ENCODE measurements at regions not wholly inside any gene's neighbourhood (a gene's known extent, or its start where the extent isn't known, plus 50 kb on each side); places are given as distances from the start of the nearest gene placed in this dataset.

DNA sequence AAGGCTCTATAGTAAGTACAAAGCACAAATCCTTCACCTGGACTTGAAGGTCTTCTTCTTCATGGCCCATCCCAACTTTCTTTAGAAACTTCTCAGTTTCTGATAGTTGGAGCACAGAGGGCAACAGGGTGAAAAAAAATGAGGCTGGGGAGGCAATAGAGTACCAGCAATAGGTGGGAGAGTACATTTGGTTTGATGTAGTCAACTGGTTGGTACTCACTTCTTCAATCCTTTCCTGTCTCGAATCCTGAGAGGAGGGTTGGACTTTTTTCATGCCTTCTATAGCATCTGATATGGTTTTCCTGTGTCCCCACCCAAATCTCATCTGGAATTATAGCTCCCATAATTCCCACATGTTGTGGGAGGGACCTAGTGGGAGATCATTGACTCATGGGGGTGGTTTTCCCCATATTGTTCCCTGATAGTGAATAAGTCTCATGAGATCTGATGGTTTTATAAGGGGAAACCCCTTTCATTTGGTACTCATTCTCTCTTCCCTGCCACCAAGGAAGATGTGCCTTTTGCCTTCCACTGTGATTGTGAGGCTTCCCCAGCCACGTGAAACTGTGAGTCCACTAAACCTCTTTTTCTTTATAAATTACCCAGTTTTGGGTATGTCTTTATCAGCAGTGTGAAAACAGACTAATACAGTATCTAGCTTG is 75.9 kb upstream of the LCLAT1 start:
- no peak overlapping the region for H3K9ac ChIP-seq (ENCODE audit: insufficient read depth, low read length)
- H3K27me3 ChIP-seq (ENCODE audit: control insufficient read depth, insufficient read depth, low read length): no peaks in the 10 kb centered on the region
- DNase-seq (ENCODE audit: low read depth in 2 of 2): no peak
- H3K4me3 ChIP-seq (replicated peaks in 1 of 4; ENCODE audit: control extremely low read depth in 1 of 4, insufficient read depth in 1 of 4, low read depth in 3 of 4, low read length in 4 of 4): no peak overlapping the region
- H3K27ac ChIP-seq (ENCODE audit: insufficient read depth, low read length): no peak overlapping the region
- H2AFZ ChIP-seq (ENCODE audit: low read length): no peak overlapping the region
- no peaks in the 10 kb centered on the region for H3K36me3 ChIP-seq (ENCODE audit: control insufficient read depth, insufficient read depth, low read length)
- no peaks in the 10 kb centered on the region for H4K20me1 ChIP-seq (ENCODE audit: control insufficient read depth, extremely low read depth, insufficient read depth, low read length)
- no peaks in the 10 kb centered on the region for H3K9me3 ChIP-seq (ENCODE audit: control insufficient read depth, insufficient read depth, low read depth, low read length)
- H3K4me1 ChIP-seq (ENCODE audit: control insufficient read depth, extremely low read depth, insufficient read depth, low read length): peaks cover 26% of the 10 kb centered on the region
- H3K79me2 ChIP-seq (ENCODE audit: control insufficient read depth, insufficient read depth, low read length): no peaks in the 10 kb centered on the region
- no peak overlapping the region for H3K4me2 ChIP-seq (ENCODE audit: extremely low read depth, insufficient read depth, low read length)
- TF ChIP-seq, protein P1, sequence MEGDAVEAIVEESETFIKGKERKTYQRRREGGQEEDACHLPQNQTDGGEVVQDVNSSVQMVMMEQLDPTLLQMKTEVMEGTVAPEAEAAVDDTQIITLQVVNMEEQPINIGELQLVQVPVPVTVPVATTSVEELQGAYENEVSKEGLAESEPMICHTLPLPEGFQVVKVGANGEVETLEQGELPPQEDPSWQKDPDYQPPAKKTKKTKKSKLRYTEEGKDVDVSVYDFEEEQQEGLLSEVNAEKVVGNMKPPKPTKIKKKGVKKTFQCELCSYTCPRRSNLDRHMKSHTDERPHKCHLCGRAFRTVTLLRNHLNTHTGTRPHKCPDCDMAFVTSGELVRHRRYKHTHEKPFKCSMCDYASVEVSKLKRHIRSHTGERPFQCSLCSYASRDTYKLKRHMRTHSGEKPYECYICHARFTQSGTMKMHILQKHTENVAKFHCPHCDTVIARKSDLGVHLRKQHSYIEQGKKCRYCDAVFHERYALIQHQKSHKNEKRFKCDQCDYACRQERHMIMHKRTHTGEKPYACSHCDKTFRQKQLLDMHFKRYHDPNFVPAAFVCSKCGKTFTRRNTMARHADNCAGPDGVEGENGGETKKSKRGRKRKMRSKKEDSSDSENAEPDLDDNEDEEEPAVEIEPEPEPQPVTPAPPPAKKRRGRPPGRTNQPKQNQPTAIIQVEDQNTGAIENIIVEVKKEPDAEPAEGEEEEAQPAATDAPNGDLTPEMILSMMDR (conservative IDR thresholded peaks at IDR 0.05 in 1 of 2, IDR thresholded peaks at IDR 0.05 in 1 of 2; ENCODE audit: low read depth in 1 of 2, low read length in 2 of 2): no peak
- no peak for TF ChIP-seq EZH2 (IDR thresholded peaks at IDR 0.05; ENCODE audit: low read length, missing control alignments)

DNA sequence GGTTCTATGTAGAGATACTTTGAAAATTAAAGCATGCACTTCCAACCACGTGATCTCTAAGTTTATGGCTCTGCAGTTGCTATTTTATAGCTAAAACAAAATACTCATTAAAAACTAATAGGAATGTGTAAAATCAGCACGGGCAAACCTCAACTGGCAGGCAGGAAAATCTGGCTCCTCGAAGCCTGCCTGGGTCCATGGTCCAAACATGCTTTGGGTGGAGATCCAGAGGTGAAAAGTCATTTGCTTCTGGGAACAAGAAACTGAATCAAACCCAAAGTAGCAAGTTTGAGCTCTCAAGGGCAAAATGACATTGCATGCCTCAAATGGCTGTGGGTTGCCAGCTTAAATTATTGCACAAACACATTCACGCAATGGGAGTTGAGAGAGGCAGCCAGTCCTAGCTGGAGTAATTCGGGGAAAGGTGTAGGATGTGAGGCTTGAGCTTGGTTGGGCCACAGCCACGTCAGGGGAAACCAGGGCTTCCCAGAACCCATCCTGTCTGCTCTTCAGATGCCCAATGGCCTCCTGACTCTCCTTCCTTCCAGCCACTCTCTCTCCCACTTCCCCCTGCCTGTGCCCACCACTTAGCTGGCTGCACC is 75.2 kb upstream of the LCLAT1 start:
- H3K9ac ChIP-seq (ENCODE audit: insufficient read depth, low read length): no peak overlapping the region
- no peak overlapping the region for H3K4me2 ChIP-seq (ENCODE audit: extremely low read depth, insufficient read depth, low read length)

DNA sequence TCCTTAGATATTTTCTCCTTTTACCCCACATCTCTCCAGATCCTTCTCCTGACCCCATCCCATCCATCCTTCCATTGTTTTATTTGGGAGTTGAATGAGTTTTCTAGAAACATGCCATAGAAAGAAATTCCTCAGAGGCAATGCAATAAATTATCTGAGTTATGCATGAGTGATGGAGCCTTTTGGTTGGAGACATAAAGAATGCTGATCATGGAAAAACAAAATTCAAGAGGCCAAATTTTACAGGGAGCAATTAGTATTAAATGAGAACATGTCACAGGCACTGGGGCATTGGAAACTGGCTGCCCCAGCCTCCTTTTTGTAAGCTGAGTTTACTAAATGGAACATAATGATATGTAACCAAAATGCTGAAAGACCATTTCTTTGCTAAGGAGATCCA is 74.2 kb upstream of the LCLAT1 start:
- Histone ChIP-seq H2AFZ (ENCODE audit: low read length) (no peak overlapping the region), H3K4me1 (ENCODE audit: control insufficient read depth, extremely low read depth, insufficient read depth, low read length) (peaks cover 15% of the 10 kb centered on the region)

More for the DNA sequence above, 75.2 kb upstream of the LCLAT1 start:
- Histone ChIP-seq H2AFZ (ENCODE audit: low read length) (no peak overlapping the region), H3K9me3 (ENCODE audit: control insufficient read depth, insufficient read depth, low read depth, low read length) (no peaks in the 10 kb centered on the region), H3K4me1 (ENCODE audit: control insufficient read depth, extremely low read depth, insufficient read depth, low read length) (peaks cover 19% of the 10 kb centered on the region), H3K27me3 (ENCODE audit: control insufficient read depth, insufficient read depth, low read length) (no peaks in the 10 kb centered on the region), H3K27ac (ENCODE audit: insufficient read depth, low read length) (no peak overlapping the region), H3K4me3 (replicated peaks in 1 of 4; ENCODE audit: control extremely low read depth in 1 of 4, insufficient read depth in 1 of 4, low read depth in 3 of 4, low read length in 4 of 4) (no peak overlapping the region), H3K79me2 (ENCODE audit: control insufficient read depth, insufficient read depth, low read length) (no peaks in the 10 kb centered on the region), H3K36me3 (ENCODE audit: control insufficient read depth, insufficient read depth, low read length) (no peaks in the 10 kb centered on the region), H4K20me1 (ENCODE audit: control insufficient read depth, extremely low read depth, insufficient read depth, low read length) (no peaks in the 10 kb centered on the region)
- TF ChIP-seq, protein P1 (conservative IDR thresholded peaks at IDR 0.05 in 1 of 2, IDR thresholded peaks at IDR 0.05 in 1 of 2; ENCODE audit: low read depth in 1 of 2, low read length in 2 of 2): no peak
- TF ChIP-seq EZH2 (IDR thresholded peaks at IDR 0.05; ENCODE audit: low read length, missing control alignments): no peak
- DNase-seq (ENCODE audit: low read depth in 2 of 2): peak in 1 of 2 donors; percentile 29

More for the DNA sequence above, 74.2 kb upstream of the LCLAT1 start:
- Histone ChIP-seq H3K9ac (ENCODE audit: insufficient read depth, low read length) (no peak overlapping the region), H4K20me1 (ENCODE audit: control insufficient read depth, extremely low read depth, insufficient read depth, low read length) (no peaks in the 10 kb centered on the region), H3K4me2 (ENCODE audit: extremely low read depth, insufficient read depth, low read length) (no peak overlapping the region), H3K36me3 (ENCODE audit: control insufficient read depth, insufficient read depth, low read length) (no peaks in the 10 kb centered on the region), H3K79me2 (ENCODE audit: control insufficient read depth, insufficient read depth, low read length) (no peaks in the 10 kb centered on the region), H3K27ac (ENCODE audit: insufficient read depth, low read length) (no peak overlapping the region), H3K9me3 (ENCODE audit: control insufficient read depth, insufficient read depth, low read depth, low read length) (no peaks in the 10 kb centered on the region), H3K27me3 (ENCODE audit: control insufficient read depth, insufficient read depth, low read length) (no peaks in the 10 kb centered on the region), H3K4me3 (replicated peaks in 1 of 4; ENCODE audit: control extremely low read depth in 1 of 4, insufficient read depth in 1 of 4, low read depth in 3 of 4, low read length in 4 of 4) (no peak overlapping the region)
- TF ChIP-seq, protein P1 (conservative IDR thresholded peaks at IDR 0.05 in 1 of 2, IDR thresholded peaks at IDR 0.05 in 1 of 2; ENCODE audit: low read depth in 1 of 2, low read length in 2 of 2): no peak
- peak in 1 of 2 donors; percentile 35 for DNase-seq (ENCODE audit: low read depth in 2 of 2)
